SK-N-SH treated with all-trans-retinoic acid at 6 μM for 48 hours (cell line): ENCODE measurements at regions not wholly inside any gene's neighbourhood (a gene's known extent, or its start where the extent isn't known, plus 50 kb on each side); places are given as distances from the start of the nearest gene placed in this dataset.

Experiments
- ARNTL ChIP-seq: fragments of 450-650 bp; formaldehyde crosslinking; IDR thresholded peaks from 2 replicates; pipeline ENCODE4 v1.5.0; 2020; ENCODE audit warnings: low read depth, mild to moderate bottlenecking, moderate library complexity, borderline replicate concordance
- ISL1 ChIP-seq: fragments of 250-450 bp; sonication (Bioruptor Pico); IDR thresholded peaks from 2 replicates; pipeline ENCODE4 v2.1.2; 2022; ENCODE audit warnings: mild to moderate bottlenecking, moderate library complexity
- PPARA ChIP-seq: fragments of 250-450 bp; sonication (Bioruptor Pico); IDR thresholded peaks from 2 replicates; pipeline ENCODE4 v1.5.0; 2020; ENCODE audit warnings: mild to moderate bottlenecking, borderline replicate concordance
- SNAI2 ChIP-seq: fragments of 250-450 bp; sonication (Bioruptor Pico); IDR thresholded peaks from 2 replicates; pipeline ENCODE4 v1.5.0; 2020; ENCODE audit warnings: mild to moderate bottlenecking, moderate library complexity
- TCF4 ChIP-seq: fragments of 250-450 bp; sonication (Bioruptor Pico); IDR thresholded peaks from 2 replicates; pipeline ENCODE4 v1.8.0; 2021; ENCODE audit warnings: mild to moderate bottlenecking, moderate library complexity, borderline replicate concordance
- TOX ChIP-seq: fragments of 250-450 bp; sonication (Bioruptor Pico); IDR thresholded peaks from 2 replicates; pipeline ENCODE4 v1.8.0; 2021; ENCODE audit warnings: mild to moderate bottlenecking, moderate library complexity, borderline replicate concordance
- ZC3H10 ChIP-seq: fragments of 250-450 bp; sonication (Bioruptor Pico); IDR thresholded peaks from 2 replicates; pipeline ENCODE4 v1.5.1; 2021; ENCODE audit warnings: mild to moderate bottlenecking, moderate library complexity
- ZFP3 ChIP-seq: fragments of 250-450 bp; sonication (Bioruptor Pico); IDR thresholded peaks from 2 replicates; pipeline ENCODE4 v1.5.0; 2020; ENCODE audit warnings: mild to moderate bottlenecking, moderate library complexity
- ZFP30 ChIP-seq: fragments of 450-650 bp; formaldehyde crosslinking; IDR thresholded peaks from 2 replicates; pipeline ENCODE4 v1.5.0; 2022; ENCODE audit warnings: mild to moderate bottlenecking, moderate library complexity
- ZNF8 ChIP-seq: fragments of 450-650 bp; formaldehyde crosslinking; IDR thresholded peaks from 2 replicates; pipeline ENCODE4 v1.5.0; 2020; ENCODE audit warnings: mild to moderate bottlenecking, moderate library complexity
- TF ChIP-seq, protein P1 (sequence below): fragments of 250-450 bp; sonication (Bioruptor Pico); IDR thresholded peaks from 2 replicates; pipeline ENCODE4 v1.8.0; 2021; ENCODE audit warnings: low read depth, mild to moderate bottlenecking, moderate library complexity, borderline replicate concordance
- TF ChIP-seq, protein P2 (sequence below): fragments of 250-450 bp; sonication (Bioruptor Pico); IDR thresholded peaks from 2 replicates; pipeline ENCODE4 v1.8.0; 2020; ENCODE audit warnings: mild to moderate bottlenecking, moderate library complexity, borderline replicate concordance
- TF ChIP-seq, protein P3 (sequence below): fragments of 250-450 bp; sonication (Bioruptor Pico); IDR thresholded peaks from 2 replicates; pipeline ENCODE4 v1.5.1; 2020; ENCODE audit warnings: low read depth, mild to moderate bottlenecking, moderate library complexity

DNA sequence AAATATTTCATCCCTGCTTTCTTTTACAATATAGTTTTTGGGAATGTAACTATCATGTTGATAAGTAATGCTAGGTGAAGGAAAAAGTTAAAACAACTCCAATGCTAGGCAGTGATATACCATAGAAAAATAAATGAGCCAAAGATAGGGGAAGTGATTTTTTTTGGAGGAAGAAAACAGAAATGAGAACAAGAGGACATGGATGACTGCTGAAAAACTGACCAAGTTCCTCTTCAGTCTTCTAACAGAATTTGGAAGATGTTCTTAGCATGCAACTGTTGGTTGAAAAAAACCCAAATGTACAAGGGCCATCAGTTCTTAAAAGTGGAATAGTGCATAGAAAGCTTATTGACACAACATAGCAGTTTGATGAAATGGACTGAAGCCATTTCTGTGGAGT lies 262.5 kb upstream of the STARD13 start:
- TF ChIP-seq ZNF8 (CRISPR knock-in tag) (no peak), ZFP30 (CRISPR knock-in tag) (no peak), SNAI2 (CRISPR knock-in tag) (no peak), TCF4 (CRISPR knock-in tag) (no peak), PPARA (no peak), ZC3H10 (CRISPR knock-in tag) (no peak), ZFP3 (CRISPR knock-in tag) (no peak), ISL1 (CRISPR knock-in tag) (no peak), TOX (CRISPR knock-in tag) (no peak), ARNTL (no peak)
- TF ChIP-seq, protein P1, sequence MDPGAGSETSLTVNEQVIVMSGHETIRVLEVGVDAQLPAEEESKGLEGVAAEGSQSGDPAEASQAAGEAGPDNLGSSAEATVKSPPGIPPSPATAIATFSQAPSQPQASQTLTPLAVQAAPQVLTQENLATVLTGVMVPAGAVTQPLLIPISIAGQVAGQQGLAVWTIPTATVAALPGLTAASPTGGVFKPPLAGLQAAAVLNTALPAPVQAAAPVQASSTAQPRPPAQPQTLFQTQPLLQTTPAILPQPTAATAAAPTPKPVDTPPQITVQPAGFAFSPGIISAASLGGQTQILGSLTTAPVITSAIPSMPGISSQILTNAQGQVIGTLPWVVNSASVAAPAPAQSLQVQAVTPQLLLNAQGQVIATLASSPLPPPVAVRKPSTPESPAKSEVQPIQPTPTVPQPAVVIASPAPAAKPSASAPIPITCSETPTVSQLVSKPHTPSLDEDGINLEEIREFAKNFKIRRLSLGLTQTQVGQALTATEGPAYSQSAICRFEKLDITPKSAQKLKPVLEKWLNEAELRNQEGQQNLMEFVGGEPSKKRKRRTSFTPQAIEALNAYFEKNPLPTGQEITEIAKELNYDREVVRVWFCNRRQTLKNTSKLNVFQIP (CRISPR knock-in tag) = no peak
- TF ChIP-seq, protein P2, sequence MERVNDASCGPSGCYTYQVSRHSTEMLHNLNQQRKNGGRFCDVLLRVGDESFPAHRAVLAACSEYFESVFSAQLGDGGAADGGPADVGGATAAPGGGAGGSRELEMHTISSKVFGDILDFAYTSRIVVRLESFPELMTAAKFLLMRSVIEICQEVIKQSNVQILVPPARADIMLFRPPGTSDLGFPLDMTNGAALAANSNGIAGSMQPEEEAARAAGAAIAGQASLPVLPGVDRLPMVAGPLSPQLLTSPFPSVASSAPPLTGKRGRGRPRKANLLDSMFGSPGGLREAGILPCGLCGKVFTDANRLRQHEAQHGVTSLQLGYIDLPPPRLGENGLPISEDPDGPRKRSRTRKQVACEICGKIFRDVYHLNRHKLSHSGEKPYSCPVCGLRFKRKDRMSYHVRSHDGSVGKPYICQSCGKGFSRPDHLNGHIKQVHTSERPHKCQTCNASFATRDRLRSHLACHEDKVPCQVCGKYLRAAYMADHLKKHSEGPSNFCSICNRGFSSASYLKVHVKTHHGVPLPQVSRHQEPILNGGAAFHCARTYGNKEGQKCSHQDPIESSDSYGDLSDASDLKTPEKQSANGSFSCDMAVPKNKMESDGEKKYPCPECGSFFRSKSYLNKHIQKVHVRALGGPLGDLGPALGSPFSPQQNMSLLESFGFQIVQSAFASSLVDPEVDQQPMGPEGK = no peak
- TF ChIP-seq, protein P3, sequence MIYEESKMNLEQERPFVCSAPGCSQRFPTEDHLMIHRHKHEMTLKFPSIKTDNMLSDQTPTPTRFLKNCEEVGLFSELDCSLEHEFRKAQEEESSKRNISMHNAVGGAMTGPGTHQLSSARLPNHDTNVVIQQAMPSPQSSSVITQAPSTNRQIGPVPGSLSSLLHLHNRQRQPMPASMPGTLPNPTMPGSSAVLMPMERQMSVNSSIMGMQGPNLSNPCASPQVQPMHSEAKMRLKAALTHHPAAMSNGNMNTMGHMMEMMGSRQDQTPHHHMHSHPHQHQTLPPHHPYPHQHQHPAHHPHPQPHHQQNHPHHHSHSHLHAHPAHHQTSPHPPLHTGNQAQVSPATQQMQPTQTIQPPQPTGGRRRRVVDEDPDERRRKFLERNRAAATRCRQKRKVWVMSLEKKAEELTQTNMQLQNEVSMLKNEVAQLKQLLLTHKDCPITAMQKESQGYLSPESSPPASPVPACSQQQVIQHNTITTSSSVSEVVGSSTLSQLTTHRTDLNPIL (CRISPR knock-in tag) = no peak
